GM23338 (cell line): ENCODE measurements at regions not wholly inside any gene's neighbourhood (a gene's known extent, or its start where the extent isn't known, plus 50 kb on each side); places are given as distances from the start of the nearest gene placed in this dataset.

Source experiments
- EZH2 ChIP-seq: fragments of 200-600 bp; sonication (generic); IDR thresholded peaks from one replicate; pipeline ENCODE4 v1.8.0; 2017; ENCODE audit warnings: antibody characterized with exemption, mild to moderate bottlenecking, low read depth; ENCODE audit not compliant: unreplicated experiment
- EZH2phosphoT487 ChIP-seq: fragments of 200-600 bp; sonication (generic); IDR thresholded peaks from one replicate; pipeline ENCODE4 v1.8.1; 2018; ENCODE audit warnings: antibody characterized with exemption; ENCODE audit not compliant: unreplicated experiment
- TF ChIP-seq, protein P1 (sequence below), 2 experiments: fragments of 200-600 bp in 1 of 2; sonication (generic) in 1 of 2; conservative IDR thresholded peaks; 2 replicates each; pipeline versions ENCODE4 v1.5.1 to v1.6.1; 2016 to 2017; ENCODE audit warnings: antibody characterized with exemption in 2 of 2, low read depth in 2 of 2, mild to moderate bottlenecking in 2 of 2, moderate library complexity in 1 of 2

DNA sequence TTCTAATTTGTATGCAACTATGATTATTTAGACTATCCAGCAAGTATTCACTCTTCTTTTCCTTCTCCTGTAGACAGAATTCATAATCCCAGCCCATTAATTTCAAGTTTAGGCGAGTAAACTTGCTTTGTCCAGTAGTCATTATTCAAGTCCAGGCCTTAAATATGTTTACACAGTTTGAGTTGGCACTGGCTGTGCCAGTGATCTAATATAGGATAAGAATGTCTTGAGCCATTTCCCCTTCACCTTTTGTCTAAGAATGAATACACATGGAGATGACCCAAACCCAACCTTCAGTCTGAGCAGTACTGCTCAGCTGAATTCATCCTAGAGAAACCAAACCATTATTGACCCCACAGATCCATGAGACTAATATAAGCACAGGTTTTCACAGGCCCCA lies 930.4 kb upstream of the CDH8 start:
- no peak for TF ChIP-seq EZH2
- TF ChIP-seq, protein P1, sequence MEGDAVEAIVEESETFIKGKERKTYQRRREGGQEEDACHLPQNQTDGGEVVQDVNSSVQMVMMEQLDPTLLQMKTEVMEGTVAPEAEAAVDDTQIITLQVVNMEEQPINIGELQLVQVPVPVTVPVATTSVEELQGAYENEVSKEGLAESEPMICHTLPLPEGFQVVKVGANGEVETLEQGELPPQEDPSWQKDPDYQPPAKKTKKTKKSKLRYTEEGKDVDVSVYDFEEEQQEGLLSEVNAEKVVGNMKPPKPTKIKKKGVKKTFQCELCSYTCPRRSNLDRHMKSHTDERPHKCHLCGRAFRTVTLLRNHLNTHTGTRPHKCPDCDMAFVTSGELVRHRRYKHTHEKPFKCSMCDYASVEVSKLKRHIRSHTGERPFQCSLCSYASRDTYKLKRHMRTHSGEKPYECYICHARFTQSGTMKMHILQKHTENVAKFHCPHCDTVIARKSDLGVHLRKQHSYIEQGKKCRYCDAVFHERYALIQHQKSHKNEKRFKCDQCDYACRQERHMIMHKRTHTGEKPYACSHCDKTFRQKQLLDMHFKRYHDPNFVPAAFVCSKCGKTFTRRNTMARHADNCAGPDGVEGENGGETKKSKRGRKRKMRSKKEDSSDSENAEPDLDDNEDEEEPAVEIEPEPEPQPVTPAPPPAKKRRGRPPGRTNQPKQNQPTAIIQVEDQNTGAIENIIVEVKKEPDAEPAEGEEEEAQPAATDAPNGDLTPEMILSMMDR (conservative IDR thresholded peaks at IDR 0.05; ENCODE audit: low read depth in 2 of 2) = no peak
- TF ChIP-seq EZH2phosphoT487 = no peak
